Upper lobe of left lung (tissue), 6 donors: ENCODE measurements at regions not wholly inside any gene's neighbourhood (a gene's known extent, or its start where the extent isn't known, plus 50 kb on each side); places are given as distances from the start of the nearest gene placed in this dataset.

Source experiments
- ATAC-seq, 2 donors: fragments of 200-7000 bp; cut with Tn5 transposase; one replicate each; pipeline ENCODE4 v1.9.1; 2022; ENCODE audit warnings: mild to moderate bottlenecking in 2 of 2, moderate library complexity in 2 of 2; ENCODE audit not compliant: low FRiP score in 2 of 2
- DNase-seq, 2 donors: peaks; one replicate each; pipeline ENCODE4 v3.0.0-alpha.2; 2019 to 2020
- H3K27ac ChIP-seq, 4 donors: fragments of 200-600 bp; sonication (generic); one replicate each; pipeline ENCODE4 v1.5.1; 2016 to 2019
- H3K27me3 ChIP-seq, 4 donors: fragments of 200-600 bp; sonication (generic); one replicate each; pipeline ENCODE4 v1.5.1; 2017 to 2019
- H3K36me3 ChIP-seq, 4 donors: fragments of 200-600 bp; sonication (generic); one replicate each; pipeline ENCODE4 v1.5.1; 2016 to 2019
- H3K4me1 ChIP-seq, 4 donors: fragments of 200-600 bp; sonication (generic); one replicate each; pipeline ENCODE4 v1.5.1; 2018 to 2019
- H3K4me3 ChIP-seq, 4 donors: fragments of 200-600 bp; sonication (generic); one replicate each; pipeline ENCODE4 v1.5.1; 2017 to 2019; ENCODE audit warnings: mild to moderate bottlenecking in 2 of 4, moderate library complexity in 1 of 4
- H3K9me3 ChIP-seq, 4 donors: fragments of 200-600 bp; sonication (generic); one replicate each; pipeline ENCODE4 v1.5.1; 2018 to 2019
- CTCF ChIP-seq, 6 experiments: fragments of 450-650 bp in 4 of 6; fragments of 200-600 bp in 2 of 6; sonication (generic) in 2 of 6; IDR thresholded peaks; one replicate each; pipeline ENCODE4 v1.5.1; 2016 to 2019; ENCODE audit warnings: antibody characterized with exemption in 6 of 6
- EP300 ChIP-seq, 4 donors: sonication (generic); formaldehyde crosslinking; IDR thresholded peaks; one replicate each; pipeline ENCODE4 v1.5.1; 2017; ENCODE audit warnings: antibody characterized with exemption in 4 of 4, control low read depth in 2 of 4
- POLR2A ChIP-seq, 4 donors: fragments of 450-650 bp; IDR thresholded peaks; one replicate each; pipeline ENCODE4 v1.5.1; 2016 to 2017; ENCODE audit warnings: antibody characterized with exemption in 4 of 4, mild to moderate bottlenecking in 2 of 4
- POLR2AphosphoS5 ChIP-seq, 2 donors: sonication (generic); formaldehyde crosslinking; IDR thresholded peaks; one replicate each; pipeline ENCODE4 v1.5.1; 2017; ENCODE audit warnings: antibody characterized with exemption in 2 of 2
- WGBS, 2 donors: methylation state at CpG; one replicate each; pipeline ENCODE4 v1.1.5; 2017 to 2018; 5-methylcytosine and 5-hydroxymethylcytosine counted together
- donor health status: DM: no; HTN: no; CAD: no; lungs with moderate emphysema.
- donor health status: DM: no; HTN: yes; CAD: no; lungs with severe emphysema.

GRCh38 chrX:97682991-97683840 lies 799.5 kb downstream of the RPA4 start:
- ATAC-seq (no peak), DNase-seq (no peak)
- H3K4me1 ChIP-seq = no peaks in the 10 kb centered on the region
- H3K9me3 ChIP-seq = no peaks in the 10 kb centered on the region
- H3K27me3 ChIP-seq = no peaks in the 10 kb centered on the region
- H3K36me3 ChIP-seq = no peaks in the 10 kb centered on the region
- 65 to 100% methylated on average over 1 to 3 of the region's 3 CpGs for WGBS, 2 donors
- no peak overlapping the region for H3K27ac ChIP-seq
- no peak overlapping the region for H3K4me3 ChIP-seq
- TF ChIP-seq POLR2A (IDR thresholded peaks at IDR 0.05) (no peak), POLR2AphosphoS5 (IDR thresholded peaks at IDR 0.05) (no peak), EP300 (IDR thresholded peaks at IDR 0.05) (no peak), CTCF (IDR thresholded peaks at IDR 0.05) (no peak)

GRCh38 chrX:97685753-97686152 lies 802.0 kb downstream of the RPA4 start:
- TF ChIP-seq POLR2AphosphoS5 (IDR thresholded peaks at IDR 0.05) (no peak), CTCF (IDR thresholded peaks at IDR 0.05) (peak in 5 of 6 experiments; percentile 22 to 41 (median 39))
- no peak overlapping the region for H3K4me3 ChIP-seq
- no peak for DNase-seq
- no peaks in the 10 kb centered on the region for H3K4me1 ChIP-seq
- no peak for ATAC-seq
- no peaks in the 10 kb centered on the region for H3K27me3 ChIP-seq
- H3K36me3 ChIP-seq = no peaks in the 10 kb centered on the region
- no peak overlapping the region for H3K27ac ChIP-seq
- H3K9me3 ChIP-seq = no peaks in the 10 kb centered on the region
- 53 to 71% methylated on average over 4 of the region's 4 CpGs for WGBS, 2 donors

GRCh38 chrX:97691901-97692455 lies 808.3 kb downstream of the RPA4 start:
- TF ChIP-seq POLR2AphosphoS5 (IDR thresholded peaks at IDR 0.05) = no peak
- TF ChIP-seq CTCF (IDR thresholded peaks at IDR 0.05) = no peak
- TF ChIP-seq POLR2A (IDR thresholded peaks at IDR 0.05) = no peak
- no peak for TF ChIP-seq EP300 (IDR thresholded peaks at IDR 0.05)
- 58 to 79% methylated on average over 2 of the region's 2 CpGs for WGBS, 2 donors
- no peak for ATAC-seq

GRCh38 chrX:97692575-97692974 lies 808.9 kb downstream of the RPA4 start:
- DNase-seq = no peak
- Histone ChIP-seq H3K9me3 (no peaks in the 10 kb centered on the region), H3K36me3 (no peaks in the 10 kb centered on the region), H3K4me1 (no peaks in the 10 kb centered on the region), H3K4me3 (no peak overlapping the region), H3K27me3 (no peaks in the 10 kb centered on the region), H3K27ac (no peak overlapping the region)
- no peak for TF ChIP-seq POLR2AphosphoS5 (IDR thresholded peaks at IDR 0.05)
- no peak for TF ChIP-seq POLR2A (IDR thresholded peaks at IDR 0.05)
- no peak for TF ChIP-seq CTCF (IDR thresholded peaks at IDR 0.05)
- TF ChIP-seq EP300 (IDR thresholded peaks at IDR 0.05) = no peak
- no peak for ATAC-seq
- WGBS, 2 donors = 60 to 79% methylated on average over 2 of the region's 2 CpGs

More at GRCh38 chrX:97691901-97692455, 808.3 kb downstream of the RPA4 start:
- H3K9me3 ChIP-seq = no peaks in the 10 kb centered on the region
- H3K27me3 ChIP-seq = no peaks in the 10 kb centered on the region
- H3K4me3 ChIP-seq = no peak overlapping the region
- no peak for DNase-seq
- no peak overlapping the region for H3K27ac ChIP-seq
- H3K4me1 ChIP-seq = no peaks in the 10 kb centered on the region
- no peaks in the 10 kb centered on the region for H3K36me3 ChIP-seq
